OCI-LY7 (cell line): ENCODE measurements at regions not wholly inside any gene's neighbourhood (a gene's known extent, or its start where the extent isn't known, plus 50 kb on each side); places are given as distances from the start of the nearest gene placed in this dataset.

ENCODE experiments used
- BruUV-seq: library from RNA; stranded (reverse); fragments of 400-500 nt; replicated peaks from 2 replicates; lab custom pipeline; 2021; lab: Mats Ljungman, UMichigan
- CTCF ChIA-PET: fragments of 300-600 bp; sonication (Branson Sonifier 250); formaldehyde crosslinking; loops from one replicate; lab custom pipeline; 2022; ENCODE audit warnings: antibody characterized with exemption; ENCODE audit not compliant: unreplicated experiment; lab: Charles Lee
- POLR2A ChIA-PET: fragments of 300-600 bp; sonication (Branson Sonifier 250); formaldehyde crosslinking; loops from one replicate; lab custom pipeline; 2022; ENCODE audit warnings: antibody characterized with exemption; lab: Charles Lee
- DNase-seq: peaks from one replicate; pipeline ENCODE4 v3.0.0-alpha.2; 2015; ENCODE audit warnings: low spot score
- H2AFZ ChIP-seq: fragments of 200-600 bp; sonication (generic), shearing (Covaris generic); 2 replicates; pipeline ENCODE4 v1.6.1; 2014; ENCODE audit warnings: mild to moderate bottlenecking, antibody characterized with exemption, low read length, moderate library complexity
- H3K27ac ChIP-seq: fragments of 200-600 bp; sonication (generic); 2 replicates; pipeline ENCODE4 v1.5.1; 2014; ENCODE audit warnings: mixed run types, low read depth, mild to moderate bottlenecking, moderate library complexity, low read length, inconsistent platforms; ENCODE audit not compliant: poor library complexity, severe bottlenecking
- H3K36me3 ChIP-seq: fragments of 200-600 bp; sonication (generic); 2 replicates; pipeline ENCODE4 v1.6.1; 2014; ENCODE audit warnings: mild to moderate bottlenecking, antibody characterized with exemption, low read length, moderate library complexity, mixed read lengths; ENCODE audit not compliant: insufficient read depth
- H3K4me1 ChIP-seq: fragments of 200-600 bp; sonication (generic); 2 replicates; pipeline ENCODE4 v1.5.1; 2014; ENCODE audit warnings: mild to moderate bottlenecking, low read length; ENCODE audit not compliant: insufficient read depth, poor library complexity, severe bottlenecking
- H3K4me2 ChIP-seq: fragments of 200-600 bp; sonication (generic); 2 replicates; pipeline ENCODE4 v1.6.1; 2014; ENCODE audit warnings: mild to moderate bottlenecking, low read length
- H3K4me3 ChIP-seq: fragments of 200-600 bp; sonication (generic); 2 replicates; pipeline ENCODE4 v1.5.1; 2014; ENCODE audit warnings: mild to moderate bottlenecking, low read depth, low read length; ENCODE audit not compliant: poor library complexity, severe bottlenecking
- H3K79me2 ChIP-seq: fragments of 200-600 bp; sonication (generic); 2 replicates; pipeline ENCODE4 v1.6.1; 2016; ENCODE audit warnings: low read depth, mild to moderate bottlenecking, low read length, moderate library complexity, mixed read lengths; ENCODE audit not compliant: insufficient read depth
- H3K9me2 ChIP-seq: fragments of 200-600 bp; sonication (generic); 2 replicates; pipeline ENCODE4 v1.6.1; 2016; ENCODE audit warnings: mild to moderate bottlenecking, low read length, mixed read lengths; ENCODE audit not compliant: insufficient read depth
- H3K9me3 ChIP-seq: fragments of 200-600 bp; sonication (generic); 2 replicates; pipeline ENCODE4 v1.6.1; 2014; ENCODE audit warnings: mild to moderate bottlenecking, mixed run types, low read length, mixed read lengths
- H4K20me1 ChIP-seq: fragments of 200-600 bp; sonication (generic); 2 replicates; pipeline ENCODE4 v1.6.1; 2014; ENCODE audit warnings: mild to moderate bottlenecking, antibody characterized with exemption, low read length, moderate library complexity, mixed read lengths; ENCODE audit not compliant: insufficient read depth
- CTCF ChIP-seq: fragments of 200-600 bp; sonication (generic); conservative IDR thresholded peaks from 2 replicates; pipeline ENCODE4 v1.5.1; 2014; ENCODE audit warnings: mild to moderate bottlenecking, antibody characterized with exemption, low read length, moderate library complexity, mixed read lengths
- EZH2phosphoT487 ChIP-seq: fragments of 200-600 bp; sonication (generic); IDR thresholded peaks from 2 replicates; pipeline ENCODE4 v1.6.1; 2018; ENCODE audit warnings: low read depth, borderline replicate concordance, mild to moderate bottlenecking, mixed run types, antibody characterized with exemption, low read length, moderate library complexity, mixed read lengths
- intact Hi-C: fragments of 100-400 bp; cut with micrococcal nuclease; formaldehyde crosslinking; loops from one replicate; pipeline ENCODE4 v1.10.0; 2022; ENCODE audit not compliant: unreplicated experiment

- Histone ChIP-seq H3K4me3 (no peak overlapping the region), H3K79me2 (peaks cover 96% of the 10 kb centered on the region), H2AFZ (no peak overlapping the region), H3K27ac (no peak overlapping the region), H3K36me3 (peaks cover 19% of the 10 kb centered on the region), H4K20me1 (no peaks in the 10 kb centered on the region), H3K4me1 (peaks cover 49% of the 10 kb centered on the region), H3K4me2 (no peak overlapping the region), H3K9me3 (peaks cover 14% of the 10 kb centered on the region; the same call in 1 of the 2 replicates), H3K9me2 (no peaks in the 10 kb centered on the region)
- no peak for DNase-seq
- intact Hi-C loops: no loop called here
- BruUV-seq: no TSS peak
- TF ChIP-seq EZH2phosphoT487 (no peak), CTCF (no peak)
- ChIA-PET CTCF (interaction anchor here (0.6 kb wide), 1 partner anchor 296 kb away, joined by 3 read pairs; no protein-coding TSS in a partner anchor), POLR2A (interaction anchor here (0.6 to 1.2 kb wide), 2 partner anchors 84 to 388 kb away, joined by 3 read pairs; no protein-coding TSS in a partner anchor)
These were observed 193.1 kb downstream of the ZEB2 start for GRCh38 chr2:144326825-144327224.

- peak; percentile 31 for DNase-seq
- intact Hi-C loops: no loop called here
- ChIA-PET CTCF (no interaction called here), POLR2A (interaction anchor here (0.6 to 2.0 kb wide), 11 partner anchors 9 to 150 kb away, joined by 3 to 11 read pairs (median 4); no protein-coding TSS in a partner anchor)
- TF ChIP-seq CTCF (no peak), EZH2phosphoT487 (no peak)
- BruUV-seq: no TSS peak
- Histone ChIP-seq H3K27ac (peak overlapping the region; percentile 38), H2AFZ (peak overlapping the region; percentile 36; the same call in 1 of the 2 replicates), H3K4me3 (peak overlapping the region; percentile 53), H3K79me2 (peaks cover 97% of the 10 kb centered on the region), H3K9me2 (no peaks in the 10 kb centered on the region), H3K9me3 (peaks cover 14% of the 10 kb centered on the region; the same call in 1 of the 2 replicates), H3K4me1 (peaks cover 51% of the 10 kb centered on the region), H4K20me1 (no peaks in the 10 kb centered on the region), H3K4me2 (peak overlapping the region; percentile 72), H3K36me3 (peaks cover 19% of the 10 kb centered on the region)
These were observed 194.8 kb downstream of the ZEB2 start for GRCh38 chr2:144325086-144325485.

GRCh38 chr2:144324446-144325045 lies 195.4 kb downstream of the ZEB2 start:
- peaks cover 14% of the 10 kb centered on the region; the same call in 1 of the 2 replicates for H3K9me3 ChIP-seq
- peaks cover 19% of the 10 kb centered on the region for H3K36me3 ChIP-seq
- peak overlapping the region; percentile 53 for H3K4me3 ChIP-seq
- H3K27ac ChIP-seq: peak overlapping the region; percentile 38
- BruUV-seq: no TSS peak
- H3K4me1 ChIP-seq: peaks cover 47% of the 10 kb centered on the region
- H4K20me1 ChIP-seq: no peaks in the 10 kb centered on the region
- peak overlapping the region; percentile 36; the same call in 1 of the 2 replicates for H2AFZ ChIP-seq
- ChIA-PET CTCF (no interaction called here), POLR2A (interaction anchor here (0.6 to 2.0 kb wide), 14 partner anchors 8 to 150 kb away, joined by 3 to 11 read pairs (median 4); no protein-coding TSS in a partner anchor)
- peaks cover 97% of the 10 kb centered on the region; the same call in 1 of the 2 replicates for H3K79me2 ChIP-seq
- intact Hi-C loops: no loop called here
- DNase-seq: no peak
- TF ChIP-seq CTCF (no peak), EZH2phosphoT487 (no peak)
- peak overlapping the region; percentile 72 for H3K4me2 ChIP-seq
- no peaks in the 10 kb centered on the region for H3K9me2 ChIP-seq
